ENCODE measurements at regions not wholly inside any gene's neighbourhood (a gene's known extent, or its start where the extent isn't known, plus 50 kb on each side); places are given as distances from the start of the nearest gene placed in this dataset.

- intact Hi-C loops (cut with DNase I): no loop called here
- ATAC-seq (peak in 1 of 4 donors; percentile 26), DNase-seq (peak in 2 of 3 donors; percentile 33 to 47)
- 28% methylated on average over 5 of the region's 13 CpGs for WGBS (ENCODE audit: insufficient coverage, low coverage, low lambda C conversion rate, missing lambda C conversion rate)
- Histone ChIP-seq H3K9me3 (no peaks in the 10 kb centered on the region), H3K4me1 (no peaks in the 10 kb centered on the region), H3K27ac (no peak overlapping the region), H3K27me3 (no peaks in the 10 kb centered on the region), H3K36me3 (no peaks in the 10 kb centered on the region), H3K4me3 (no peak overlapping the region)
- TF ChIP-seq CTCF (IDR thresholded peaks at IDR 0.05) (no peak), POLR2A (IDR thresholded peaks at IDR 0.05) (no peak)
These were observed 49.8 kb upstream of the FCN1 start for GRCh38 chr9:134967547-134967930.

- H3K36me3 ChIP-seq: no peaks in the 10 kb centered on the region
- TF ChIP-seq POLR2A (IDR thresholded peaks at IDR 0.05) (no peak), CTCF (IDR thresholded peaks at IDR 0.05) (no peak)
- no peaks in the 10 kb centered on the region for H3K4me1 ChIP-seq
- no peak overlapping the region for H3K4me3 ChIP-seq
- DNase-seq: peak in 2 of 3 donors; percentile 23 to 36
- peak in 1 of 4 donors; percentile 48 for ATAC-seq
- H3K27me3 ChIP-seq: no peaks in the 10 kb centered on the region
- WGBS (ENCODE audit: insufficient coverage, low coverage, low lambda C conversion rate, missing lambda C conversion rate): 31% methylated on average over 7 of the region's 18 CpGs
- H3K27ac ChIP-seq: no peak overlapping the region
- intact Hi-C loops (cut with DNase I): no loop called here
- H3K9me3 ChIP-seq: no peaks in the 10 kb centered on the region
These were observed 50.5 kb upstream of the FCN1 start for GRCh38 chr9:134968011-134968822.

- H3K27ac ChIP-seq: no peak overlapping the region
- H3K27me3 ChIP-seq: no peaks in the 10 kb centered on the region
- ATAC-seq (no peak), DNase-seq (peak in 1 of 3 donors; percentile 28)
- 61% methylated on average over 2 of the region's 3 CpGs for WGBS (ENCODE audit: insufficient coverage, low coverage, low lambda C conversion rate, missing lambda C conversion rate)
- no peak for TF ChIP-seq CTCF (IDR thresholded peaks at IDR 0.05)
- TF ChIP-seq POLR2A (IDR thresholded peaks at IDR 0.05): no peak
- intact Hi-C loops (cut with DNase I): no loop called here
- H3K36me3 ChIP-seq: no peaks in the 10 kb centered on the region
- H3K4me3 ChIP-seq: no peak overlapping the region
- H3K4me1 ChIP-seq: no peaks in the 10 kb centered on the region
- H3K9me3 ChIP-seq: no peaks in the 10 kb centered on the region
These were observed 51.0 kb upstream of the FCN1 start for GRCh38 chr9:134968823-134969090.

GRCh38 chr9:134969156-134970045 is 51.7 kb upstream of the FCN1 start:
- intact Hi-C loops (cut with DNase I): no loop called here
- Histone ChIP-seq H3K9me3 (no peaks in the 10 kb centered on the region), H3K27me3 (no peaks in the 10 kb centered on the region), H3K36me3 (no peaks in the 10 kb centered on the region), H3K4me1 (no peaks in the 10 kb centered on the region), H3K4me3 (no peak overlapping the region), H3K27ac (no peak overlapping the region)
- whole genome bisulfite sequencing (ENCODE audit: insufficient coverage, low coverage, low lambda C conversion rate, missing lambda C conversion rate): 45% methylated on average over 5 of the region's 15 CpGs
- TF ChIP-seq CTCF (IDR thresholded peaks at IDR 0.05) (no peak), POLR2A (IDR thresholded peaks at IDR 0.05) (no peak)
- ATAC-seq: no peak
- DNase-seq: peak in 1 of 3 donors; percentile 26
